Ovary (tissue), 7 donors: ENCODE measurements at regions not wholly inside any gene's neighbourhood (a gene's known extent, or its start where the extent isn't known, plus 50 kb on each side); places are given as distances from the start of the nearest gene placed in this dataset.
"Not testable (repeated sequence)": the region's sequence is repeated elsewhere in the genome, so short reads cannot be mapped to it uniquely, and the experiment has no call there.

Source experiments
- DNase-seq, 5 donors: peaks; one replicate each; pipeline ENCODE4 v3.0.0-alpha.2; 2019 to 2020
- H3K27ac ChIP-seq, 2 donors: fragments of 200-600 bp; one replicate each; pipeline versions ENCODE4 v1.5.1 to v1.8.0; 2019 to 2022
- H3K27me3 ChIP-seq: fragments of 200-600 bp; one replicate; pipeline ENCODE4 v1.8.0; 2022
- H3K36me3 ChIP-seq: fragments of 200-600 bp; sonication (generic); one replicate; pipeline ENCODE4 v1.5.1; 2019
- H3K4me1 ChIP-seq: one replicate; pipeline ENCODE4 v1.8.1; 2013; ENCODE audit warnings: mild to moderate bottlenecking, moderate library complexity; ENCODE audit not compliant: insufficient read depth
- H3K4me3 ChIP-seq: fragments of 200-600 bp; sonication (generic); one replicate; pipeline ENCODE4 v1.5.1; 2017
- H3K9me3 ChIP-seq, 2 donors: fragments of 200-600 bp in 1 of 2; sonication (generic) in 1 of 2; one replicate each; pipeline versions ENCODE4 v1.5.1 to v1.8.1; 2013 to 2019; ENCODE audit warnings: mild to moderate bottlenecking in 1 of 2, moderate library complexity in 1 of 2
- EP300 ChIP-seq: sonication (generic); formaldehyde crosslinking; IDR thresholded peaks from one replicate; pipeline ENCODE4 v1.6.1; 2017; ENCODE audit warnings: antibody characterized with exemption
- POLR2A ChIP-seq: fragments of 450-650 bp; IDR thresholded peaks from one replicate; pipeline ENCODE4 v1.6.1; 2017; ENCODE audit warnings: antibody characterized with exemption, mild to moderate bottlenecking, moderate library complexity
- WGBS, 3 donors: extraction: QIAGEN DNeasy Blood & Tissue Kit in 1 of 3; methylation state at CpG; one replicate each; pipeline versions ENCODE4 v1.1.5 to v1.1.7; 2013 to 2017; 5-methylcytosine and 5-hydroxymethylcytosine counted together
- intact Hi-C, 4 donors: fragments of 100-400 bp; cut with DNase I; formaldehyde crosslinking; loops; one replicate each; pipeline versions ENCODE4 v1.11.0 to v1.15.1; 2022 to 2023
- TF ChIP-seq, protein P1 (sequence below), 3 donors: fragments of 450-650 bp in 2 of 3; fragments of 200-600 bp in 1 of 3; IDR thresholded peaks; one replicate each; pipeline versions ENCODE4 v1.5.1 to v1.8.0; 2016 to 2022; ENCODE audit warnings: antibody characterized with exemption in 3 of 3, mild to moderate bottlenecking in 1 of 3
- donor health status: DM: no; HTN: no; CAD: no; lungs with moderate emphysema.
- donor health status: DM: no; HTN: no; CAD: no.
- donor health status: Bipolar disorder and iron deficiency.
- donor health status: DM: no; HTN: no; CAD: no.
- donor health status: DM: yes; HTN: yes; CAD: no.

DNA sequence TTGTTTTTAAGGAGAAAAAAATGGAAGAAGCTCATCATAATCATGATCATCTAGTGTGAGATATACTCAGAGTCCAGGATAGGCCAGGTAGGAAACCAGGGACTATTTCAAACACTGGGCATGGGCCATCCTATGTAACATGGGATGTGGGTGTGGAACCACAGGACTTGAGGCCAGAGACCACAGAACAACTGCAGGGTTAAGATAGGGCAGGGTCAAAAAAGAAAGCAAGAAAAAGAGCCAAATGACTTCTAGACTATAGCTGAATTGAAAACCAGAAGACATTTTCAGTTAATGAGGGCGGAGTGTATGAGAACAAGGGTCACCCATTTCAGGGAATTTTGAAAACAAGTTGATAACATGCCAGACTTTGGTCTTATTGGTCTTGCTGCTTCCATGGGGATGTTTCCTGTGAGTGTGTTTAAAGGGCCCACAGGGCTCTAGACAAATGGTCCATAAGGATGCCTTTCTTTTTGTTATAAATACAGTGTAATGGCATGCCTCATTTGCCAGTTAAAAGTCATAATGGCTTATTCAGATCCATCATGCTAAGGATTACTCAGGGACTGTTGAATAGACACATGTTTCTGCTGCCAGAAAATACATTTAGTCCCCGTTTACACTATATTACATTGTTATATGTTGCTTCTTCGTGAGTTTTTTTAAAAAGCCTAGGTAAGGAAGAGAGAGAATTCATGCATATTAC lies 182.0 kb upstream of the C21orf91 start:
- DNase-seq: no peak
- WGBS, 3 donors: 72 to 92% (median 88%) methylated on average over 3 of the region's 3 CpGs

DNA sequence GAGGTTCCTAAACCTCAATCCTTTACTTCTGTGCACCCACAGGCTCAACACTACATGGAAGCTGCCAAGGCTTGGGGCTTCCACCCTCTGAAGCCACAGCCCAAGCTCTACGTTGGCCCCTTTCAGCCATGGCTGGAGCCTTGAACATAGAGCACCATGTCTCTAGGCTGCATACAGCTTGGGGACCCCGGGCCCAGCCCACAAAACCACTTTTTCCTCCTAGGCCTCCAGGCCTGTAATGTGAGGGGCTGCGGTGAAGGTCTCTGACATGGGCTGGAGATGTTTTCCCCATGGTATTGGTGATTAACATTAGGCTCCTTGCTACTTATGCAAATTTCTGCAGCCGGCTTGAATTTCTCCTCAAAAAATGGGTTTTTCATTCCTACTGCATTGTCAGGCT lies 179.4 kb upstream of the C21orf91 start:
- DNase-seq, H3K4me1 ChIP-seq, H3K4me3 ChIP-seq, intact Hi-C loops, H3K27me3 ChIP-seq, H3K9me3 ChIP-seq, H3K27ac ChIP-seq, H3K36me3 ChIP-seq: not testable (repeated sequence)
- whole genome bisulfite sequencing, 3 donors: 94 to 95% (median 95%) methylated on average over 4 of the region's 4 CpGs

More for the DNA sequence above, 182.0 kb upstream of the C21orf91 start:
- Histone ChIP-seq H3K27me3 (no peaks in the 10 kb centered on the region), H3K9me3 (no peaks in the 10 kb centered on the region), H3K27ac (no peak overlapping the region), H3K4me3 (no peak overlapping the region), H3K36me3 (no peaks in the 10 kb centered on the region), H3K4me1 (no peaks in the 10 kb centered on the region)
- intact Hi-C loops: no loop called here
- TF ChIP-seq POLR2A: no peak
- TF ChIP-seq, protein P1, sequence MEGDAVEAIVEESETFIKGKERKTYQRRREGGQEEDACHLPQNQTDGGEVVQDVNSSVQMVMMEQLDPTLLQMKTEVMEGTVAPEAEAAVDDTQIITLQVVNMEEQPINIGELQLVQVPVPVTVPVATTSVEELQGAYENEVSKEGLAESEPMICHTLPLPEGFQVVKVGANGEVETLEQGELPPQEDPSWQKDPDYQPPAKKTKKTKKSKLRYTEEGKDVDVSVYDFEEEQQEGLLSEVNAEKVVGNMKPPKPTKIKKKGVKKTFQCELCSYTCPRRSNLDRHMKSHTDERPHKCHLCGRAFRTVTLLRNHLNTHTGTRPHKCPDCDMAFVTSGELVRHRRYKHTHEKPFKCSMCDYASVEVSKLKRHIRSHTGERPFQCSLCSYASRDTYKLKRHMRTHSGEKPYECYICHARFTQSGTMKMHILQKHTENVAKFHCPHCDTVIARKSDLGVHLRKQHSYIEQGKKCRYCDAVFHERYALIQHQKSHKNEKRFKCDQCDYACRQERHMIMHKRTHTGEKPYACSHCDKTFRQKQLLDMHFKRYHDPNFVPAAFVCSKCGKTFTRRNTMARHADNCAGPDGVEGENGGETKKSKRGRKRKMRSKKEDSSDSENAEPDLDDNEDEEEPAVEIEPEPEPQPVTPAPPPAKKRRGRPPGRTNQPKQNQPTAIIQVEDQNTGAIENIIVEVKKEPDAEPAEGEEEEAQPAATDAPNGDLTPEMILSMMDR (IDR thresholded peaks at IDR 0.05): no peak
- TF ChIP-seq EP300: no peak

DNA sequence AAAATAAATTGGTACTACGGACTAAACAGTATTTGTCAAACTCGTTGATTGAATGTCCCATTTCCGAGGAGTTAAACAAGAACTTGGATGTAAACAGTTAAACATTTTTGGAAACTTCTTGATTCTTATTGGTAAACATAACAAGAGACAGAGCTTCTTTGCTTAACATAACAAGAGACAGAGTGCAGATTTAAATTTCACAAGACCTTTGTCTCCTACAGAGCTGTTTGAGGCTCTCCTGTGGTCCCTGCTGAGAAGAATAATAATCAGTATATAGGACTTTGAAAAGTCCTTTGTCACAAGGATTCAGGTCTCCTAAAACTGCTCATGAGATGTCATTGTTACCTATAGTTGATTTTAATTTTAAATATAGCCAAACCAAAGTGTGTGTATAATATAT lies 170.6 kb upstream of the C21orf91 start:
- no peaks in the 10 kb centered on the region for H3K4me1 ChIP-seq
- TF ChIP-seq POLR2A (no peak), EP300 (no peak)
- TF ChIP-seq, protein P1 (IDR thresholded peaks at IDR 0.05): no peak
- 62 to 76% (median 72%) methylated on average over 3 of the region's 3 CpGs for WGBS, 3 donors
- H3K36me3 ChIP-seq: no peaks in the 10 kb centered on the region
- no peak for DNase-seq
- H3K9me3 ChIP-seq: peaks cover 0 to 3% of the 10 kb centered on the region in 2 donors
- H3K27ac ChIP-seq: no peak overlapping the region
- intact Hi-C loops: no loop called here
- no peak overlapping the region for H3K4me3 ChIP-seq
- no peaks in the 10 kb centered on the region for H3K27me3 ChIP-seq

DNA sequence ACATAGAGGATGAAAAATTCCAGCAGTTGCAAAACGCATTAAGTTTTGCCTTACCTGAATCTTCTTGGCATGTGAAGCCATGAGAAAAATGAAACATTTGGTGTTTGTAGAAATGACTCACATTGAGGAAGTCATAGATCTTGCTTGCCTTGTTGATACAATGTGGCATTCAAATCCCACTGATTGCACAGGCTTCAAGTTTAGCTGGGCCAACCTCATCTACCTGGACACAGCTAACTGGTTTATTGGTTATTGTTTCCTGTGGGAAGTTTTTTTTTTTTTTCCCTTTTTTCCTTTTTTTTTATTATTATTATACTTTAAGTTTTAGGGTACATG lies 168.9 kb upstream of the C21orf91 start:
- Histone ChIP-seq H3K9me3 (no peaks in the 10 kb centered on the region), H3K4me3 (no peak overlapping the region), H3K4me1 (no peaks in the 10 kb centered on the region), H3K27ac (no peak overlapping the region), H3K27me3 (no peaks in the 10 kb centered on the region), H3K36me3 (no peaks in the 10 kb centered on the region)
- 59 to 68% (median 65%) methylated on average over 1 of the region's 1 CpG for WGBS, 3 donors
- TF ChIP-seq, protein P1 (IDR thresholded peaks at IDR 0.05): no peak
- TF ChIP-seq EP300: no peak
- no peak for TF ChIP-seq POLR2A
- intact Hi-C loops: no loop called here
- no peak for DNase-seq

DNA sequence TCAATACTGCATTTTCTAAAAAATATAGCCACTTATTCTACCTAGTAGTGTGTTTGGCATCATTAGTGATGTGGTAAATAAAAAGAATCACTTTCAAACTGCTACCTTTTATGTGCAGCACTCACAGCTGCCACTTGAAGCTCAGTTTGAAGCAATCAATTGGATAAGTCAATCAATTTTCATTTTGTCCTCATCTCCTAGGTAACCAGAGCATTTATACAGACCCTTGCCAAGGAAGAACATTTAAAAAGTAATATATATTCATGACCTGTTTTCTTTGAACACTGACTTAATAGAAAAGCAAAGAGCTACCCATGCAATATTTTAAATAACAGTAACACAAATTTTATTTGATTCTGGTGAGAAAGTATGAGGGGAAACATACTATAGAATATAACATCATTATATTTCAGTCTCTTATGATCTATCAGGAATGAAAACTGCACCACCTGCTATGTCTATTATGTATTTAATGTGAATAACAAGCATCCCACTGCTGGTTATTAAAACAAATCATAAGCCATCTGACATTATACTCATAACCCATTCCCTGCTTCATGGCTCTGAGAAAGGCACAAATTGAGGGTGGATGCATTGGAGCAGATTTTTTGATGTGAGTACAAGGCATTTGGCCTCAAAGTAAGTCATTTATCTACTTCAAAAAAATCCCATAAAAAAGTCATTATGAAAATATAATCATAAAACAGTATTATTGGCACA lies 168.4 kb upstream of the C21orf91 start:
- Histone ChIP-seq H3K36me3 (no peaks in the 10 kb centered on the region), H3K9me3 (no peaks in the 10 kb centered on the region), H3K4me1 (no peaks in the 10 kb centered on the region), H3K27ac (no peak overlapping the region), H3K4me3 (no peak overlapping the region), H3K27me3 (no peaks in the 10 kb centered on the region)
- intact Hi-C loops: no loop called here
- DNase-seq: no peak
- no peak for TF ChIP-seq POLR2A
